HFFc6 (cell line): ENCODE measurements at regions not wholly inside any gene's neighbourhood (a gene's known extent, or its start where the extent isn't known, plus 50 kb on each side); places are given as distances from the start of the nearest gene placed in this dataset.

Source experiments
- DNase-seq: peaks from one replicate; pipeline ENCODE4 v3.0.0-alpha.2; 2018
- H3K27ac Mint-ChIP-seq: 2 replicates; pipeline ENCODE4 v1.8.0; 2020; ENCODE audit warnings: mild to moderate bottlenecking, mixed read lengths
- H3K27me3 Mint-ChIP-seq: 2 replicates; pipeline ENCODE4 v1.8.0; 2021; ENCODE audit warnings: mild to moderate bottlenecking, moderate library complexity, mixed read lengths; ENCODE audit not compliant: insufficient read depth
- H3K36me3 Mint-ChIP-seq: 2 replicates; pipeline ENCODE4 v1.8.0; 2021; ENCODE audit warnings: low read depth, mixed read lengths
- H3K4me1 Mint-ChIP-seq: 2 replicates; pipeline ENCODE4 v1.8.0; 2020; ENCODE audit warnings: low read depth, mixed read lengths
- H3K4me3 Mint-ChIP-seq: 2 replicates; pipeline ENCODE4 v1.8.0; 2020; ENCODE audit warnings: mild to moderate bottlenecking, moderate library complexity, mixed read lengths
- H3K9me3 Mint-ChIP-seq: 2 replicates; pipeline ENCODE4 v1.8.0; 2020; ENCODE audit warnings: mild to moderate bottlenecking, mixed read lengths
- CTCF ChIP-seq: fragments of 200-600 bp; sonication (generic); IDR thresholded peaks from 2 replicates; pipeline ENCODE4 v1.5.0; 2021; ENCODE audit warnings: antibody characterized with exemption, mild to moderate bottlenecking

GRCh38 chr11:119846374-119846773 is 117.4 kb upstream of the NECTIN1 start:
- Mint-ChIP-seq H3K36me3 (no peaks in the 10 kb centered on the region), H3K27ac (no peak overlapping the region), H3K4me1 (no peaks in the 10 kb centered on the region), H3K27me3 (peaks cover 24% of the 10 kb centered on the region), H3K4me3 (no peak overlapping the region), H3K9me3 (0 out of 2 replicates have a peak, but pooled peaks cover 6% of the 10 kb centered on the region)
- DNase-seq = no peak
- TF ChIP-seq CTCF = no peak

DNA sequence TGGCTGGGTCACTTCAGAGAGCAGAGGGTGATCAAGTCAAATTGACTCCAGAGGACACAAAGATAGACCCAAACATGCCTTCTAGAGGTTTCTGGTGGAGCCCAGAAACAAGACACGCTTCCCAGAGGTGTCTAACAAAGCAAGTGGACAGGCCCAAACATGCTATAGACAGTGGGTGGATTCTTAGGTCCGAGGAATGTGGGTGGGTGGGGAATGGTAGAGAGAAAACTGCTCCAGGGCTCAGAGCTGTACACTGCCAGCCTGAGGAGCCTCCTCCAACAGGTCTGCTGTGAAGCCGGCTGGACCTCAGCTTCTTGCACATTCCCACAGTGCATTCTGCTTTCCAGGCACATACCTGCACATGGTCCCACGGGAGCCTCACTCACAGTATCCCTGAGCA is 116.8 kb upstream of the NECTIN1 start:
- H3K27ac Mint-ChIP-seq = no peak overlapping the region
- H3K4me3 Mint-ChIP-seq = no peak overlapping the region
- no peak for TF ChIP-seq CTCF
- H3K27me3 Mint-ChIP-seq = peaks cover 24% of the 10 kb centered on the region
- H3K9me3 Mint-ChIP-seq = 0 out of 2 replicates have a peak, but pooled peaks cover 6% of the 10 kb centered on the region
- no peaks in the 10 kb centered on the region for H3K4me1 Mint-ChIP-seq
- no peaks in the 10 kb centered on the region for H3K36me3 Mint-ChIP-seq
- DNase-seq = no peak

- Mint-ChIP-seq H3K4me1 (no peaks in the 10 kb centered on the region), H3K36me3 (no peaks in the 10 kb centered on the region), H3K27me3 (peaks cover 24% of the 10 kb centered on the region), H3K9me3 (0 out of 2 replicates have a peak, but pooled peaks cover 6% of the 10 kb centered on the region), H3K4me3 (no peak overlapping the region), H3K27ac (no peak overlapping the region)
- no peak for DNase-seq
- no peak for TF ChIP-seq CTCF
These were observed 116.3 kb upstream of the NECTIN1 start for GRCh38 chr11:119845305-119845704.

DNA sequence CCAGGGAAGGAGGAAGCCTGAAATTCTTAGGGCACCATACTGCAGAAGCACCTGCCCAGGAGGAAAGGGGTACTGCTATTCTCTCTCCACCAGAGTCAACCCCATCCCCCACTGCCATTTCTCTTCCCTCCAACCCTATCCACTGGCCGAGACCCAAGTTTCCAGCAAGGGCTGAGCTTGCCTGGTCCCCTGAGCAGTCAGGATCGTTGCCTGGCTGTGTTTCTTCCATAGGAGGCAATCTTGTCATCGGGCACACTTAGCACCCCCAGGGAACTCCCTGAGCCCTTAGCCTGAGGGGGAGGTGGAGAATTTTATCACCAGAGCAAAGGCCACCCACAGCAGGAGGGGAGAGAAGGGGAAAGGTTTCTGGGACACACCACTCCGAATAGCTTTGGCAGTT is 115.8 kb upstream of the NECTIN1 start:
- Mint-ChIP-seq H3K4me3 (no peak overlapping the region), H3K36me3 (no peaks in the 10 kb centered on the region), H3K27me3 (peaks cover 26% of the 10 kb centered on the region), H3K9me3 (0 out of 2 replicates have a peak, but pooled peaks cover 6% of the 10 kb centered on the region), H3K4me1 (no peaks in the 10 kb centered on the region), H3K27ac (no peak overlapping the region)
- no peak for DNase-seq
- TF ChIP-seq CTCF = no peak

DNA sequence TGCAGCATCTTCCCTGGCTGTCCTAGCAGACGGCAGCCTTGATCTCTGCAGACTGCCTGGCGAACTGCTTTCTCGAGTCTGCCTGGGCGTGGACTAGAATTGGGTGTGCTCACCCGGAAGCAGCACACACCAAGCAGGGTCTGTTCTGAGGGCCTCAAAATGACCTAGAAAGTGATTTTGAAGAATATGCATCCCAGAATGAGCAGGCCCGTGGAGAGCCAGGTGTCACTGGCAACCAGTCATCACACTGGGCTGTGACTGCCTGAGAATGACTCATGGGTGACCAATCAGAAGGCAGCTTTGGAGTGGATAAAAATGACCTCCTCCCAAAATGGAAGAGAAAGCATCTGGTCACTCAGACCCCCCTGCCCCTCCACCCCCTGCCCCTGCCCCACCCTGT is 114.9 kb upstream of the NECTIN1 start:
- Mint-ChIP-seq H3K27me3 (peaks cover 27% of the 10 kb centered on the region), H3K36me3 (no peaks in the 10 kb centered on the region), H3K4me3 (no peak overlapping the region), H3K9me3 (0 out of 2 replicates have a peak, but pooled peaks cover 6% of the 10 kb centered on the region), H3K27ac (no peak overlapping the region), H3K4me1 (no peaks in the 10 kb centered on the region)
- DNase-seq = no peak
- TF ChIP-seq CTCF = no peak

DNA sequence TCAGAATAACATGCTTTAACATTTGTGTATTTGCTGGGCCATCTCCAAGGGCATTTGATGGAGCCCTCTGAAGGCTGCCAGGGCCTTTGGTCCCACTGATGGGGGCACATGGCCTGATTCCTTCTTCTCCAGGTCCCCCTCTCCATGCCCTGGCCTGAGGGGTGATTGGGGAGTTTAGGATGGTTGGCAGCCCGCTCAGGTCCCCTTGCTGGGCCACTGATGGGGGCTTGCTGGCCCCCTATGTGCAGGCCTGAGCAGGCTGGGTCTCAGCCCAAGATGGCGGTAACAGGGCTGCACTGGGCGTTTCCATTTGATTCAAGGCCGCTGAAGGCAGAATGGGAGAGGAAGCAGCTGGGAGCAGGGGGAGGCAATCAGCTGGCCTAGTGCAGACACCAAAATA is 113.7 kb upstream of the NECTIN1 start:
- H3K27me3 Mint-ChIP-seq = peaks cover 34% of the 10 kb centered on the region
- H3K9me3 Mint-ChIP-seq = 0 out of 2 replicates have a peak, but pooled peaks cover 6% of the 10 kb centered on the region
- H3K4me3 Mint-ChIP-seq = no peak overlapping the region
- no peak for DNase-seq
- no peak for TF ChIP-seq CTCF
- H3K27ac Mint-ChIP-seq = no peak overlapping the region
- H3K36me3 Mint-ChIP-seq = no peaks in the 10 kb centered on the region
- H3K4me1 Mint-ChIP-seq = no peaks in the 10 kb centered on the region
